Testis (tissue), 2 donors: ENCODE measurements at regions not wholly inside any gene's neighbourhood (a gene's known extent, or its start where the extent isn't known, plus 50 kb on each side); places are given as distances from the start of the nearest gene placed in this dataset.

Experiments
- POLR2A ChIP-seq: fragments of 450-650 bp; IDR thresholded peaks from one replicate; pipeline ENCODE4 v1.6.1; 2017; ENCODE audit warnings: antibody characterized with exemption, mild to moderate bottlenecking, moderate library complexity
- TF ChIP-seq, protein P1 (sequence below), 3 experiments: fragments of 450-650 bp in 2 of 3; fragments of 200-600 bp in 1 of 3; sonication (generic) in 1 of 3; IDR thresholded peaks; one replicate each; pipeline ENCODE4 v1.5.1; 2016 to 2019; ENCODE audit warnings: antibody characterized with exemption in 3 of 3, mild to moderate bottlenecking in 2 of 3, moderate library complexity in 1 of 3

DNA sequence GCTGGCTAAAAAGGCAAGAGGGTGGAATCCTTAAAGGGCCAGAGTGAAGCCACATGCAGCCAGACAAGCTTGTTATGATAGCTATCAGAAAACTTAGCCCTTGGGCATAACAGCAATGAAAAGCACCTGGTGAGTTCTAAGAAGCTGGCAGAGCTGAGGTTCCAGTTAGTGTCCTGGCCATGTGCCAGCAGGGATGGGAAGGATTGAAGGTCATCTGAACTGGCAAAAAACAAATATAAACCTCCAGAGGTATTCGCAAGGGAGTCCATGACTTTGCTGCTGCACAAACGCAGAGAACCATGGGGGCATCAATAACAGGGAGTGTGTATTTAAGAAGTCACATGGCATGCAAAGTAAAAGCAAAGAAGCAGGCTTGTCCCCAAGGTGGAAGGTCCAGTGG lies 208.9 kb downstream of the FAM47A start:
- TF ChIP-seq POLR2A: no peak
- TF ChIP-seq, protein P1, sequence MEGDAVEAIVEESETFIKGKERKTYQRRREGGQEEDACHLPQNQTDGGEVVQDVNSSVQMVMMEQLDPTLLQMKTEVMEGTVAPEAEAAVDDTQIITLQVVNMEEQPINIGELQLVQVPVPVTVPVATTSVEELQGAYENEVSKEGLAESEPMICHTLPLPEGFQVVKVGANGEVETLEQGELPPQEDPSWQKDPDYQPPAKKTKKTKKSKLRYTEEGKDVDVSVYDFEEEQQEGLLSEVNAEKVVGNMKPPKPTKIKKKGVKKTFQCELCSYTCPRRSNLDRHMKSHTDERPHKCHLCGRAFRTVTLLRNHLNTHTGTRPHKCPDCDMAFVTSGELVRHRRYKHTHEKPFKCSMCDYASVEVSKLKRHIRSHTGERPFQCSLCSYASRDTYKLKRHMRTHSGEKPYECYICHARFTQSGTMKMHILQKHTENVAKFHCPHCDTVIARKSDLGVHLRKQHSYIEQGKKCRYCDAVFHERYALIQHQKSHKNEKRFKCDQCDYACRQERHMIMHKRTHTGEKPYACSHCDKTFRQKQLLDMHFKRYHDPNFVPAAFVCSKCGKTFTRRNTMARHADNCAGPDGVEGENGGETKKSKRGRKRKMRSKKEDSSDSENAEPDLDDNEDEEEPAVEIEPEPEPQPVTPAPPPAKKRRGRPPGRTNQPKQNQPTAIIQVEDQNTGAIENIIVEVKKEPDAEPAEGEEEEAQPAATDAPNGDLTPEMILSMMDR (IDR thresholded peaks at IDR 0.05): no peak
